Smooth muscle cell (in vitro differentiated cells): ENCODE measurements at regions not wholly inside any gene's neighbourhood (a gene's known extent, or its start where the extent isn't known, plus 50 kb on each side); places are given as distances from the start of the nearest gene placed in this dataset.

Experiments
- DNase-seq: peaks from one replicate; lab custom pipeline; 2025; ENCODE audit not compliant: unreplicated experiment; lab: John Stamatoyannopoulos, UW
- H2AFZ ChIP-seq: fragments of 200-600 bp; sonication (generic); 2 replicates; pipeline ENCODE4 v1.6.0; 2016; ENCODE audit warnings: antibody characterized with exemption, low read depth, mild to moderate bottlenecking
- H3F3A ChIP-seq: fragments of 200-600 bp; sonication (generic); 2 replicates; pipeline ENCODE4 v1.6.0; 2017; ENCODE audit warnings: antibody characterized with exemption, low read depth
- H3K27ac ChIP-seq: fragments of 200-600 bp; sonication (generic); 2 replicates; pipeline ENCODE4 v1.5.1; 2016; ENCODE audit warnings: low read depth, mild to moderate bottlenecking
- H3K27me3 ChIP-seq: fragments of 200-600 bp; sonication (generic); 2 replicates; pipeline ENCODE4 v1.6.1; 2016; ENCODE audit warnings: low read depth, mild to moderate bottlenecking
- H3K36me3 ChIP-seq: fragments of 200-600 bp; sonication (generic); 2 replicates; pipeline ENCODE4 v1.5.1; 2016; ENCODE audit warnings: low read depth
- H3K4me1 ChIP-seq: fragments of 200-600 bp; sonication (generic); 2 replicates; pipeline ENCODE4 v1.5.1; 2016; ENCODE audit warnings: low read depth
- H3K4me2 ChIP-seq: fragments of 200-600 bp; sonication (generic); 2 replicates; pipeline ENCODE4 v1.6.0; 2016; ENCODE audit warnings: mild to moderate bottlenecking
- H3K4me3 ChIP-seq: fragments of 200-600 bp; sonication (generic); 2 replicates; pipeline ENCODE4 v1.5.1; 2016; ENCODE audit warnings: mild to moderate bottlenecking
- H3K79me2 ChIP-seq: fragments of 200-600 bp; sonication (generic); 2 replicates; pipeline ENCODE4 v1.6.0; 2016; ENCODE audit warnings: low read depth, mild to moderate bottlenecking
- H3K9ac ChIP-seq: fragments of 200-600 bp; sonication (generic); 2 replicates; pipeline ENCODE4 v1.6.0; 2016; ENCODE audit warnings: low read depth
- H3K9me3 ChIP-seq: fragments of 200-600 bp; sonication (generic); replicated peaks from 2 replicates; pipeline ENCODE4 v1.5.1; 2016; ENCODE audit warnings: low read depth
- H4K20me1 ChIP-seq: fragments of 200-600 bp; sonication (generic); 2 replicates; pipeline ENCODE4 v1.6.0; 2016; ENCODE audit warnings: low read depth
- CTCF ChIP-seq: fragments of 200-600 bp; sonication (generic); IDR thresholded peaks from 2 replicates; pipeline ENCODE4 v1.5.1; 2017; ENCODE audit warnings: borderline replicate concordance, mild to moderate bottlenecking, antibody characterized with exemption; ENCODE audit not compliant: insufficient read depth, poor library complexity, severe bottlenecking
- WGBS: methylation state at CpG from one replicate; pipeline ENCODE4 v1.1.7; 2016; ENCODE audit warnings: low lambda C conversion rate; 5-methylcytosine and 5-hydroxymethylcytosine counted together

GRCh38 chr2:67213677-67214402, 183.3 kb upstream of the ETAA1 start:
- Histone ChIP-seq H3F3A (peaks cover 4% of the 10 kb centered on the region), H3K4me2 (no peak overlapping the region), H3K79me2 (no peaks in the 10 kb centered on the region), H4K20me1 (no peaks in the 10 kb centered on the region), H2AFZ (no peak overlapping the region), H3K9ac (no peak overlapping the region), H3K36me3 (no peaks in the 10 kb centered on the region), H3K4me3 (no peak overlapping the region), H3K27ac (no peak overlapping the region), H3K4me1 (no peaks in the 10 kb centered on the region), H3K27me3 (no peaks in the 10 kb centered on the region), H3K9me3 (no peaks in the 10 kb centered on the region)
- TF ChIP-seq CTCF: no peak
- DNase-seq: no peak
- 97% methylated on average over 2 of the region's 2 CpGs for WGBS

GRCh38 chr2:67214585-67215185, 182.4 kb upstream of the ETAA1 start:
- DNase-seq: no peak
- Histone ChIP-seq H3K9ac (no peak overlapping the region), H3F3A (peaks cover 4% of the 10 kb centered on the region), H3K4me1 (no peaks in the 10 kb centered on the region), H2AFZ (no peak overlapping the region), H3K36me3 (no peaks in the 10 kb centered on the region), H4K20me1 (no peaks in the 10 kb centered on the region), H3K27ac (no peak overlapping the region), H3K79me2 (no peaks in the 10 kb centered on the region), H3K4me2 (no peak overlapping the region), H3K9me3 (no peaks in the 10 kb centered on the region), H3K27me3 (no peaks in the 10 kb centered on the region), H3K4me3 (no peak overlapping the region)
- 91% methylated on average over 5 of the region's 5 CpGs for WGBS
- no peak for TF ChIP-seq CTCF

GRCh38 chr2:67215214-67216055, 181.7 kb upstream of the ETAA1 start:
- Histone ChIP-seq H3K4me3 (no peak overlapping the region), H3K4me2 (no peak overlapping the region), H3K27me3 (no peaks in the 10 kb centered on the region), H3K4me1 (no peaks in the 10 kb centered on the region), H3F3A (peaks cover 4% of the 10 kb centered on the region), H3K79me2 (no peaks in the 10 kb centered on the region), H2AFZ (peak overlapping the region; percentile 61), H3K9me3 (no peaks in the 10 kb centered on the region), H3K27ac (peak overlapping the region; percentile 34), H3K36me3 (no peaks in the 10 kb centered on the region), H3K9ac (no peak overlapping the region), H4K20me1 (no peaks in the 10 kb centered on the region)
- peak; percentile 65 for TF ChIP-seq CTCF
- WGBS: 32% methylated on average over 16 of the region's 16 CpGs
- peak; percentile 17 for DNase-seq
